SW480 (cell line): ENCODE measurements at regions not wholly inside any gene's neighbourhood (a gene's known extent, or its start where the extent isn't known, plus 50 kb on each side); places are given as distances from the start of the nearest gene placed in this dataset.
"Not testable (repeated sequence)": the region's sequence is repeated elsewhere in the genome, so short reads cannot be mapped to it uniquely, and the experiment has no call there.

Experiments
- DNase-seq: peaks from one replicate; pipeline ENCODE4 v3.0.0-alpha.2; 2016; ENCODE audit warnings: low spot score

DNA sequence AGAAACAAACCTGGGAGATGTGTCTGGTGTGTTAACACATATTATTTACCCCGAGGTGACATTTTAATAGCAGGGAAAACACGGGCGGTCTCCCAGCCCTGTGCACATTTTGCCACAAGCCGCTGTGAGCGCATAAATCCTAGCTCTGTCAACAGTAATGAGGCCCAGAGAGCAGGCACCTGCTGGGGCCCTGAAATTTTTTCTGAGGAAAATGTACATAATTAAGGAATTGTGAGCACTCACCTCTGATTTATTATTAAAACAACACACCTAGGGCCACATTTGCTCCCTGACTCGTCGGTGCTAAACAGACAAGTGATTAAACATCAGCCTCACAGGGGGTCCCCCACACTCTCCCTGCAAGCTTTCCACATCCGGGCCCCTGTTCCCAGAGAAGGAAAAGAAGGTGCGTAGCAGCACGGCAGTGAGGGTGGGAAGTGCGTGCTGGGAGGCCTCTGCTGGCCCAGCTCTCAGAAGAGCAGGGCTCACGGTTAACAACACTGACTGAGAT lies 616.3 kb downstream of the UQCRFS1 start:
- no peak for DNase-seq

DNA sequence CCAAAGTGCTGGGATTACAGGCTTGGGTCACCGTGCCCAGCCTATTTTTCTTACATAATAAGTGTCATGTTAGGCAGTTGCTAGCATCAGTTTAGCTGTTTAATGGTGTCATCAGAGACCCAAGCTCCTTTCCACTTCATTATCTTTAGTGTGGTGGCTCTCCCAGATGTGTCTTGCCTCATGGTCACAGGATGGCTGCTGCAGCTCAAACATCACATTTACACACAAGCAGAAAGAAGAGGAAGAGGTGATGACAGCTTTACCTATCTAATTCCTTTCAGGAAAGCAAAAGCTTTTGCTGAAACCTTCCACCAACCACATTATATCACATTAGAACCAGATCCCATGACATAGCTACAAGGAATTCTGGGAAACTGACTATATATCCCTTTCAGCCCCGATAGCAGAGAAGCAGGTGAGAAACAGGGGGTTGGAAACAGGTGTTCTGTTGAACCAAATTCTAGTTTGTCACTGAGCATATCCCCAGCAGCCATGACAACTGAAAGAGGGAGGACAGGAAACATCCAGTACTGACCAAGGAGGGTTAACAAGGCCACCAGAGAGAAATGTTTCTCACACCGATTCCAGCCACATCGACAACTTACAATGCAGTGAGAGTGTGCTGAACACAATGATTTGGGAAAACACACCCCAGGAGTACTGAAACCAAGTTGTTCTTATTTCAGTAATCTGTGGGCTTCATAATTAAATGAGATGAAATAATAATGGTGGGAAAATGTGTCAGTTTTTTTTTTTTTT lies 617.0 kb downstream of the UQCRFS1 start:
- DNase-seq, result no peak

DNA sequence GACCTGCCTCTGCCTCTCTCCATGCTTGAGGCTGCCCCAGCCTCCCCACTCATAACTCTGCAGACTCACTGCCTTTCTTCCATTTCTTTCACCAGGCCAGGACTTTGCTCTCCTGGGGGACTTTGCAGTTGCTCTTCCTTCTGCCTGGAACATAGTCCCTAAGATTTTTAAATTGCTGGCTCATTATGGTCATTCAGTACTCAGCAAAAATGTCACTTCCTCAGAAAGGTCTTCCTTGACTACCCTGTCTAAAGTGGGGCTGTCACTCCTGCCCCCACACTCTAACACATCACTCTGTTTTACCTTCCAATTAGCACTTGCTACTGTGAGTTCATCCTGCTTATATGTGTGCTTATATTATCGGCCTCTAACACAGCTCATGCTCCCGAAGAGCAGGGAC lies 618.2 kb downstream of the UQCRFS1 start:
- no peak for DNase-seq

DNA sequence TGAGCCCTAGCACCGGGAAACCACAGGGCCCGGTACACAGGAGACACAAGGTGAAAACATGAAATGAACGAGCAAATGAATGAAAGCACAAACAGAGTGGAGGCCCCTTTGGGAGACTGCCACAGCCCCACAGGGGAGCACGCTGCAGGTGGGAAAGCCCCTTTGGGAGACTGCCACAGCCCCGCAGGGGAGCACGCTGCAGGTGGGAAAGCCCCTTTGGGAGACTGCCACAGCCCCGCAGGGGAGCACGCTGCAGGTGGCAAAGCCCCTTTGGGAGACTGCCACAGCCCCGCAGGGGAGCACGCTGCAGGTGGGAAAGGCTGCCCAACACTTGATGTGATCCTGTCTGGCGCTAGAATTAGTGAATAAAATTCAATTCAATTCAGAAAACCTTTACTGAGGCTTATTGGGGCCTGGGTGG lies 623.0 kb downstream of the UQCRFS1 start:
- not testable (repeated sequence) for DNase-seq

DNA sequence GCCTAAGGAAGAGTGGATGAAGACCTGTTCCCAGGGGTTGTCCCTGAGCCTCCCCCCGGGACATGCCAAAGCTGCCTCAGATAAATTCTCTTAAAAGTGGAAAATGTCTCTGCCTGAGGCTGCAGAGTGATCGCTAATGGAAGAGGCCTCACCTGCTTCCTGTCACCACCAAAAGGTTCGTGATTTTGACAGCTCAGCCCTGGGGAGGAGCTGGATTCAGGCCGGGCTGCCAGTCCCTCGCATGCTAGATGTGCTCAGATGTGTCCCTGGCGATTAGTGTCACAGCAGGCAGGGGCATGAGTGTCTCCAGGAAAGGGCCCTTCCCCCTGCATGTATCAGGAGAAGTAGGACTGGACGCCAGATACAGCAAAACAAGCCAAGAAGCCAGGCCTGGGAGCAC lies 626.5 kb downstream of the UQCRFS1 start:
- no peak for DNase-seq

DNA sequence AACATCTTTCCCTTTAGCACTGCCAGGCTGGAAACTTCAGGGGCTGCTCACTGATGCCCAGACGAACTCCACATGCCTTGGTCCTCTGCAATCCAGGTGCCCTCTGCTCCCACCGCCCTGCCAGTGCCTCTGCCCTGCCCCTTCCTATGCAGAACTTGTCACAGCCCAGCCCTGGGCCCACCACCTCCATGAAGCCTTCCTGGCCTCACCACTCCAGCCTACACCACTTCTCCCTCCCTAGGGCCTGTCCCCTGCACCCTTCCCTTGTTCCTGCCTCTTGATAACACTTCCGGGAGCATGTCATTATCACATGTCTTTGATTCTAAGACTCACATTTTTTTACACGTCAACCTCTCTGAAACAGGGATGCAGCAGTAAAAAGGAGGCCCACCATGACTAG lies 627.2 kb downstream of the UQCRFS1 start:
- DNase-seq, result no peak

DNA sequence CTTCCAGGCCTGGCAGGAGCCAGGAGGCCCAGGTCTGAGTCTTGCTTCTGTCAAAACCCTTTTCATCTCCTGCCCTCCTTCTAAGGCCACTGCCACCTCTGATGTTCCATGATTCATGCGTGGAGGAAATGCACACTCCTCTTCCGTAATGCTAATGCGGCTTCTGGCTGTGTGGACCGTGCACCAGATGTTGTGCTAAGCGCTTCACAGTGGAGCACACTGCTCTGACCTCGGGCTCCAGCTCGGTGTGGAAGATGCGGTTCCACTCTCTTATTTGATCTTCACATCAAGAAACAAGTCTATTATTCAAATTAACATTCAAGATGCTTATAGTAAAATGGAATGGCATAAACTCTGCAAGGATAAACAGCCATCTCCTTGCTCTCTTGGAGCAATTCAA lies 629.2 kb downstream of the UQCRFS1 start:
- DNase-seq, result no peak

DNA sequence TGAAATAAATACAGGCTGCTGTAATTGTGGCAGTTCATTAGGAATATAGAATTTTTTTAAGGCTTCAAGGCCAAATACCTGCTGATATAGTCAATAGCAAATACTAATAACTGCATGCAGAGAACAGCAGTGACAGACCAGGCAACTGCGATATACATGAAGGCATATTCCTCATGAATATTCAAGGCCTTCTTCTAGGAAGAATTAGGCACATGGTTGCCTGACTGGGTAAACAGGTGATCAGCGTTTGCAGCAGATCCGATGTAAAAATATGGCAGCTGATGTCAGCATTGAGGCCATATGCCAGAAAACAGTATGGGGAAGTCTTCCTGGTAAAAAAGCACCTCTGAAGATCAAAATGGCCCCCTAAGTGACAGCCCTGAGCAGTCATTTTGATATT lies 629.7 kb downstream of the UQCRFS1 start:
- DNase-seq, result no peak

DNA sequence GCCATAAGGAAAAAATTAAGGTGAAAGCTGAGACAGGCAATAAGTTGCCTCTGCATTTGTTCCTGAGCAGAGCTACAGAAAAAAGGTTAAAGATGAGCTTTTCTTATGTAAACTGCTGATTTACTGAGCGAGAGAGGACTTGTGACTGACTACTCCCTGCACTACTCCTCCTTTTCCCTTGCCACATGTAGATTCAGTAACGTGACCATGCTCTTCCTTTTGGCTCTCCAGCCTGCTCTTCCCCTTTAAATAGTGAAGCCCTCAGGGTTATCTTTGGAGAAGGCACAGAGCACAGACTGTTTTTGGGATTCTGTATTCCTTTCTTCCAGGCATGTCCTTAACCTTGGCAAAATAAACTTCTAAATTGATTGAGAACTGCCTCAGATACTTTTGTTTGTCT lies 630.2 kb downstream of the UQCRFS1 start:
- no peak for DNase-seq

DNA sequence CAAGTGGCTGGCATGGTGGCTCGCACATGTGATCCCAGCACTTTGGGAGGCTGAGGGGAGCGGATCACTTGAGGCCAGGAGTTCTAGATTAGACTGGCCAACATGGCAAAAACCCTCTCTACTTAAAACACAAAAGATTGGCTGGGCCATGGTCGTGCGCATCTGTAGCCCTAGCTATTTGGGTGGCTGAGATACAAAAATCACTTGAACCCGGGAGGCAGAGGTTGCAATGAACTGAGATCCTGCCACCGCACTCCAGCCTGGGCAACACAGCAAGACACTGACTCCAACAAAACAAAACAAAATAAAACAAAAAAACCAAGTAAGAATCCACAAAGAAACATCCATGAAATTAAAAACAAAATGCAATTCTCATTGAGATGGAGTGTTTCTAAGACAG lies 630.6 kb downstream of the UQCRFS1 start:
- no peak for DNase-seq

DNA sequence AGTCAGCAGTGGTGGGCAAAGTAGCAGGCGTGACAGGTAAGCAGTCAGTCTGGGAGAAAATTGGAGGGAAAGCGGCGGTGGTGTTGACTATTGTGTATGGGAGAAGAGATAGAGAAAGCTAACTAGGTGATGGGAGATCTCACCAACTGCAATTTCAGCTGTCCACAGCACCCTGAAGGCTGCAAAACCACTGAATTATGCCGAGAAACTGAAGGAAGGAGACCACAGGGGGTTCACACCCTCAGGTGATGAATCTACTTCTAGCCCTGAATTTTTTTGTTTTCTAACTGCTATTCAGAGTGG lies 631.5 kb downstream of the UQCRFS1 start:
- no peak for DNase-seq

DNA sequence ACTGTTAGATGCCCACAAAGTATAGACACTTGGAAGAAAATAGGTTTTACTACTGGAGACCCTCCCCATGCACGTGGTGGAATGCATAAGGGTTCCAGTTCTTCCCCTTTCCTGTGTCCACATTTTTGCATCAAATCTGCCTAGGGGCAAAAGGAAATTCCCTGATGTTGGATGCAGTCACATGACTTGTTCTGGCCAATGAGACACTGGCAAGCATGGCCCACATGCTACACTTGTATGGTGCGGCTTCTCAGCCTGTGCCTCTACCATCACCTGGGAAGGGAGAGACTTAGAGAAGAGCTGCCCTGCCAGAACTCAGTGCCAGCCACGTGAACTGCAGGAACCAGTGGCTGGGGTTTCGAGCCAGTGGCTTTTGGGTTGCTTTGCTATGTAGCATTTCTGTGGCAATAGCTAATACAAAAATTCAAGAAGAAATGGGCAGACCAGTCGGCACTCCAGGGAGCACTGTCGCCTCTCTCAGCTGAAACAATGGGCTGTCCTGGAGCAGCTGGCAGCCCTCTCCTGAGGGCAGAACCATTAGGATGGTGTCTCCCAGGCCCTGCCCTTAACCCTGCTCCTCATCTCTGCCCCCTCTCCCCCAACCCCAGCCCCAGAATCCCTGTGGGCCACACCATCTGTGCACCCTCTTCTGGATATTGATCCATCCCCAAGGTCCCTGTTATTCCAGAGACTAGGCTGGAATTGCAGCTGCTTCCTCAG lies 634.0 kb downstream of the UQCRFS1 start:
- DNase-seq, result no peak

DNA sequence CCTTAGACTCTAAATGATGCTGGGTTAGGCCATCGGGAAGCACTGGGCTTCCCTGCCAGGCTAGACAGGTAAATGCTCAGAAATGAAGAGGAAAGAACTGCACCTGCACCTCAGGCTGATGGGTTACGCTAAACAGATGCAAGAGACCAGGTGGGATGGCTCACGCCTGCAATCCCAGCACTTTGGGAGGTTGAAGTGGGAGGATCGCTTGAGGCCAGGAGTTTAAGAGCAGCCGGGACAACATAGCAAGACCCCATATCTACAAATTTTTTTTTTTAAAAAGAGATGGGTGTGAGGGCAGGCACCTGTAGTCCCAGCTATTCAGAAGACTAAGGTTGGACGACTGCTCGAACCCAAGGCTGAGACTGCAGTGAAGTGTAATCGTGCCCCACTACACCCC lies 634.7 kb downstream of the UQCRFS1 start:
- no peak for DNase-seq

DNA sequence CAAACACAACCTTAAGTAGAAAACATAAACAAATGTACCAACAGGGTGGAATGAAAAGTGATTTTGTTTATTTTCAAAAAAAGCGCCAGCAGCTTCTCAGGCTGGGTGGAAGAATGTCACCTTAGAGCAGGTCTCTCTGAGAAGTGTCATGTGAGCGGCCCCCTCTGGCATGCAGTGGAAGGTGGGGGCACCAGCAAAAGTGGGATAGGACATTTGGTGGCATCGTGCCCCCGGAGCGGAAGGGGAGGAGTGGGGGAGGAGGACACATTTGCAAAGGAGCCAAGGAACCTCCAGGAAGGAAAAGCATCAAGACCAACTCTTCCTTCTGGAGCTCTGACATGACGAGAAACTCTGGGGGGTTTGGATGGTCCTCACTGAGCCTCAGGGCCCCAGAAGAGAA lies 635.3 kb downstream of the UQCRFS1 start:
- DNase-seq, result no peak

DNA sequence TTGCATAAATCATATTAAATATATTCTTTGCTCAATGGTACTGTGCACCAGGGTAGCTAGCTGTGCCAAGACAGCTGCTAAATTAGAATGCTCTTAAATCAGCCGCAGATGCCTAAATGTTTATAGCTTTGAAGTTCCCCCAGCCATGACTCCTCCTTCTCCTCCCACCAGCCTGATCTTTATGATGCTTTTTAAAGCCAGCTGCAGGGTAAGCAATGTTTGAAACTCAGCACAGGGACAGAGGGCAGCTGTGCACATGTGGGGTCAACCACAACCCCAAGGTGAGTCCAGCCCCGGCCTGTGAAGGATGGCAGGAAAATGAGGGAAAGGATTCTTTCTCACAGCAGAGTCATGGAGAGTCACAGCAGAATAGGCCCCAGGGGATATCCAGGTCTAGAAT lies 635.7 kb downstream of the UQCRFS1 start:
- peak; percentile 56 for DNase-seq

DNA sequence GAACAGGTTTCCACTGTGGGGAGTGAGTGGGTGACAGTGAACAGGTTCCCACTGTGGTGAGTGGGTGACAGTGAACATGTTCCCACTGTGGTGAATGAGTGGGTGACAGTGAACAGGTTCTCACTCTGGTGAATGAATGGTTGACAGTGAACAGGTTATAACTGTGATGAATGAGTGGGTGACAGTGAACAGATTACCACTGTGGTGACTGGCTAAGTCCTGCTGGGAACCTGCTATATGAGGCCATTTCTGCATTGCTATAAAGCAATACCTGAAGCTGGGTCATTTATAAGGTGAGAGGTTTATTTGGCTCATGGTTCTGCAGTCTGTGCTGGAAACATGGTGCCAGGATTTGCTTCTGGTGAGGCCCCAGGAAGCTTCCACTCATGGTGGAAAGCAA lies 637.1 kb downstream of the UQCRFS1 start:
- DNase-seq, result no peak

DNA sequence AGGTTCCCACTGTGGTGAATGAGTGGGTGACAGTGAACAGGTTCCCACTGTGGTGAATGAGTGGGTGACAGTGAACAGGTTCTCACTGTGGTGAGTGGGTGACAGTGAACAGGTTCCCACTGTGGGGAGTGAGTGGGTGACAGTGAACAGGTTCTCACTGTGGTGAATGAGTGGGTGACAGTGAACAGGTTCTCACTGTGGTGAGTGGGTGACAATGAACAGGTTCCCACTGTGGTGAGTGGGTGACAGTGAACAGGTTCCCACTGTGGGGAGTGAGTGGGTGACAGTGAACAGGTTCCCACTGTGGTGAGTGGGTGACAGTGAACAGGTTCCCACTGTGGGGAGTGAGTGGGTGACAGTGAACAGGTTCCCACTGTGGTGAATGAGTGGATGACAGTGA lies 637.6 kb downstream of the UQCRFS1 start:
- not testable (repeated sequence) for DNase-seq

DNA sequence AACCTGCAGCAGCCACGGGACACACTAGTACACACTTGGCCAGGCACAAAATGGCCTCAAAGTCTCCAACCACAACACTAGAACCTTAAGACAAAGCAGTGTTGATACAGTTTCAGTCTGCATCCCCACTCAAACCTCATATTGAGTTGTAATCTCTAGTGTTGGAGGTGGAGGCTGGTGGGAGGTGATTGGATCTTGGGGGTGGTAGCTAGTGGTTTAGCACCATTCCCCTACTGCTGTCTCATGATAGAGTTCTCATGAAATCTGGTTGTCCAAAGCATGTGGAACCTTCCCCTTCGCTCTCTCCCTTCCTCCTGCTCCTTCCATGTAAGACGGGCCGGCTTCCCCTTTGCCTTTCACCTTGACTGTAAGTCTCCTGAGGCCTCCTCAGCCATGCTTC lies 638.7 kb downstream of the UQCRFS1 start:
- DNase-seq, result no peak

DNA sequence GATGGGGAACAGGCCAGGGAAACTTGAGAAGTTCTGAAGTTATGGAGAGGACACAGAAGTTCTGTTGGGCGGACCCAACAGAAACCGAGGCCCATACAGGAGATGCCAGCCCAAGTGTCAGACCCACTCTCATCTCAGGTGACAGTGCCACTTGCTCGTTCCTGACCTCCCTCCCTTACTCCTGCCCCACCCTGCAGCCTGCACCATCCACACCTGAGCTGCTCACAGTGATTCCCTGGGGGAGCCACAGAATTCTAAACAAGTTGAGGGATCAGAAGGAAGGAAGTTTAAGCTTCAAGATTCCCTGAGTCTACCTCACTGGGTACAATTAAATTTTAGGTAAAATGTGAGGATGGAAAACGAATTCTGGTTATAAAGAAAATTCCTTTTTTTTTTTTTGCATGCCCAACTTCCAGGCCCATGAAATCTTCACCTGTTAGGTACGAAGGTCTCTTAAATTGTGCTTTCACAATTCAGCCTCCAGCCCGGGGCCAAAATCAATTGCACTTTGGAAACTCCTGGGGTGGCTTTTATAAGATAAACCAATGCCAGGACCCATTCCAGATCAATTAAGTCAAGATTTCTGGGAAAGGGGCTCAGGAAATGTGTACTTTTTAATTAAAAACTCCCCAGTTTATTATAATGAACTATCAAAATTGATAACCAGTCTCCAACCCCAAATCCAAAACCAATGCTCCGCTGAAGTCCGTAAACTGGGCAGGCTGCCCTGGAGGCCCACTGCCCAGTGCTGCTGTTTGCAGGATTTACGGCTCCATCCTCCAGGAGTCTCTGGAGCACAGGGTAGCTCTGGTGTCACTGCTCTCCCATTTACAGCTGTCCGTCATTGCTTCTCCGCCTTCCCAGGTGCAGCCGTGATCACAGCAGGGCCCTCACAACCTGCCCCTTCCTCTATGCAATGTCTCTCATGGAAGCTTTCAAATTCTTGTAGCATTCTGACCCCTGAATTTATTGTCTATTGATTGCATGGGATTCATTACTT lies 643.5 kb downstream of the UQCRFS1 start:
- DNase-seq, result no peak

DNA sequence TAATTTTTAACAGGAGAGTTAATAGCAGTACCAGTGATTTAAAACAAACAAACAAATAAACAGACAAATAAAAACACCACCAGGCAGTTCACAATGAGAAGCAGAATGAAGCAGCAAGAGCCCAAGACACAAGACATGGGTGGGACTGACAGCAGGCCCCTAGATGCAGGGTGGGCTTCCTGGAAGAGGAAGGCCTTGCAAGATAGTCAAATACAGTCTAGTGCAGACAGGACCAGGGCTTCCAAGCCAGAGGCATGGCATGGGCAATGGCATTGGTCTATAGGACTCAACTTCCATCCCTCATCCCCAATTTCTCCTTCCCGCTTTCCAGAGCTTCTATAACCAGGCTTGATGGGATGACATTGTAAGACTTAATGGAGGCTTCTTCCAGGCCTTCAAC lies 645.1 kb downstream of the UQCRFS1 start:
- DNase-seq, result no peak

DNA sequence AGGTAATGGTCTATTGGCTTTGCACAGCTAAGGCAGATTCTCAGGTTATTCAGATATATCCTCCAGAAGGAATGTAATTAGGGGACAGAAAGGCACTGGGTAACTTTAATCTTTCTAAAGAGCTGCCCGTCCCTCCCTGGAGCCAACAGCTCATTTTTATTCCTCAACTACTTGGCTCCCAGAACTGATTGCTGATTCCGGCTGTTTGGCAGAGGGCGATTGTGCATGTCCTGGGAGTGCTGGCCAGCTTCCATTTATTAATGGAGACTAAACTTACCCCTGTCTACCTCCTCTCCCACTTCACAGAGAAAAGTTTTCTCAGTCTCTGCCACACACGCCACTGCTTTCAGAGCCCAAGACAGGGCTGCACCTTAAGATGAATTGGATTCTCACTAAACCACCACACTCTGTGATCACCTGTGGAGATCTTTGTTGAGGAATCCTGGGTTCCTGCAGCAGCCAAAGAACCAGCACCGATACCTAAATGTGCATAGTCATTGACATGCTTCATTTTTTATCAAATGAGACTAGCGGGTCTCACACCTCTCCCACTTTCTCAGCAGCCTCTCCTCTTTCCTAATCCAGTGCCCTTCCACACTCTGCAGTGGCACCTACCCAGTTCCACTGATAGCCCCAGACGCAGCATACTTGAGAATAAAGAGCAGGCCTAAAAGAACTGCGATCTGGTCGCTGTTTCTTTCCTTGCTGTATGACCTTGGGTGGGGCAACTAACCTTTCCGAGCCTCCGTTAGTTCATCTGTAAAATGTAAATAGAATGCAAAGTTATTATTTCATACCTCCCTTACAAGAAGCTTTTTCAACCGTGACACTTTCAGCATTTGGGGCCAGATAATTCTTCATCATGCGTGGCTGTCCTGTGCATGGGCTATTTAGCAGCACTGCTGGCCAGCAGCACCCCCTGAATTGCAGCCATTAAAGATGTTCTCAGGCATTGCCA lies 648.7 kb downstream of the UQCRFS1 start:
- no peak for DNase-seq
